ENCODE measurements at regions not wholly inside any gene's neighbourhood (a gene's known extent, or its start where the extent isn't known, plus 50 kb on each side); places are given as distances from the start of the nearest gene placed in this dataset.
A peak's percentile ranks its signal among the peaks of the same experiment; 100 is the strongest.
"Not testable (repeated sequence)": the region's sequence is repeated elsewhere in the genome, so short reads cannot be mapped to it uniquely, and the experiment has no call there.

- no peak for DNase-seq
Observed at GRCh38 chr9:34907044-34907443, 51.0 kb upstream of the PHF24 start.

GRCh38 chr9:34899535-34900158 is 58.4 kb upstream of the PHF24 start:
- DNase-seq = peak; percentile 75

GRCh38 chr9:34898846-34899245 is 59.2 kb upstream of the PHF24 start:
- no peak for DNase-seq

GRCh38 chr9:34896112-34896511 is 62.0 kb upstream of the PHF24 start:
- no peak for DNase-seq

GRCh38 chr9:34892886-34893285 is 65.2 kb upstream of the PHF24 start:
- DNase-seq = no peak

- no peak for DNase-seq
Observed at GRCh38 chr9:34891386-34891785, 66.7 kb upstream of the PHF24 start.

- no peak for DNase-seq
Observed at GRCh38 chr9:34887841-34888240, 70.2 kb upstream of the PHF24 start.

GRCh38 chr9:34884747-34885189 is 73.3 kb upstream of the PHF24 start:
- no peak for DNase-seq

- no peak for DNase-seq
Observed at GRCh38 chr9:34876096-34876495, 82.0 kb upstream of the PHF24 start.

- DNase-seq = no peak
Observed at GRCh38 chr9:34869390-34869789, 88.7 kb upstream of the PHF24 start.

GRCh38 chr9:34866614-34867013 is 91.5 kb upstream of the PHF24 start:
- DNase-seq = no peak

GRCh38 chr9:34863426-34863825 is 94.7 kb upstream of the PHF24 start:
- DNase-seq = no peak

- no peak for DNase-seq
Observed at GRCh38 chr9:34862836-34863235, 95.2 kb upstream of the PHF24 start.

- DNase-seq = no peak
Observed at GRCh38 chr9:34862043-34862442, 96.0 kb upstream of the PHF24 start.

- not testable (repeated sequence) for DNase-seq
Observed at GRCh38 chr9:34855016-34855415, 103.1 kb upstream of the PHF24 start.

- DNase-seq = no peak
Observed at GRCh38 chr9:34830068-34830467, 120.1 kb upstream of the CCL21 start.

- DNase-seq = no peak
Observed at GRCh38 chr9:34826999-34827538, 117.1 kb upstream of the CCL21 start.

- no peak for DNase-seq
Observed at GRCh38 chr9:34825775-34826174, 115.8 kb upstream of the CCL21 start.

- no peak for DNase-seq
Observed at GRCh38 chr9:34823778-34824177, 113.8 kb upstream of the CCL21 start.

GRCh38 chr9:34810187-34810524 is 100.2 kb upstream of the CCL21 start:
- DNase-seq = no peak

- no peak for DNase-seq
Observed at GRCh38 chr9:34809504-34810186, 99.7 kb upstream of the CCL21 start.

GRCh38 chr9:34802916-34803315 is 93.0 kb upstream of the CCL21 start:
- no peak for DNase-seq

- no peak for DNase-seq
Observed at GRCh38 chr9:34797367-34797766, 87.4 kb upstream of the CCL21 start.

- DNase-seq = no peak
Observed at GRCh38 chr9:34796924-34797323, 87.0 kb upstream of the CCL21 start.

GRCh38 chr9:34793428-34793827 is 83.5 kb upstream of the CCL21 start:
- DNase-seq = no peak

All from CD4-positive, alpha-beta T cell treated with Interferon gamma for 1 hour (primary cell).